HG02759 (cell line): ENCODE measurements at regions not wholly inside any gene's neighbourhood (a gene's known extent, or its start where the extent isn't known, plus 50 kb on each side); places are given as distances from the start of the nearest gene placed in this dataset.
"Not testable (repeated sequence)": the region's sequence is repeated elsewhere in the genome, so short reads cannot be mapped to it uniquely, and the experiment has no call there.

Experiments used
- ATAC-seq: cut with Tn5 transposase; IDR thresholded peaks from one replicate; pipeline ENCODE4 v1.9.1; 2021; ENCODE audit warnings: mild to moderate bottlenecking, moderate library complexity; ENCODE audit not compliant: unreplicated experiment

DNA sequence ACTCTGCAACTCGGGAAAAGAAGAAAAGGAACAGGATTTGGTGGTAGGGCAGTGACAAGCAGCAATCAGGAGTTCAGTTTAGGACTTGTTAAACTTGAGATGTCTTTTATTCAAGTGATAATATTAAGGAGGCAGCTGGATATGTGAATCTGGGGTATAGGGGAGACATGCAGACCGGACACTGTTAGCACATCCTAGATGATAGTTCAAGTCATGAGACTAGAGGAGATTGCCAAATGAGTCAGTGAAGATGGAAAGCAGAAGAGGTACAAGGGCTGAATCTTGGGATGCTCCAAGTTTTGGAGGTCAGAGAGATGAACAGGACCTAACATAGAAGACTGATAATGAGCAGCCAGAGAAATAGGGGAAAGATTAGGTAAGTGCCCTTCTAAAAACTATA lies 69.5 kb upstream of the PSME4 start:
- no peak for ATAC-seq

DNA sequence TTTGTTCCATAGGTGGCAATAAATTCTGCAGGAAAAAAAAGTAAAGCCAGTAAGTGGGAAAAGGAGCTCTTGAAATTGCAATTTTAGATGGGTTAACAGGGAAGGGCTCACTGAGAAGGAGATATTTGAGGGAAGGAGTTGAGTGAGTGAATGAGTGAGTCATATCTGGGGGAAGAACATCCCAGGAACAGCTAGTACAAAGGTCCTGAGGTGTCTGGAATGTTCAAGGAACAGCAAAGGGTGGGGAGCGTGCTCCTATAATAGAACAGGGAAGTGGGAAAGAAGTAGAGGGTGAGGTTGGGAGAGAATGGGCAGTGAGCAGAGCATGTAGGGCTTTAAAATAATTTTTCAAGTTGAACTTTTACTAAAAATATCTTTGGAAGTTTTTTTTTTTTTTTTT lies 68.0 kb upstream of the PSME4 start:
- no peak for ATAC-seq

DNA sequence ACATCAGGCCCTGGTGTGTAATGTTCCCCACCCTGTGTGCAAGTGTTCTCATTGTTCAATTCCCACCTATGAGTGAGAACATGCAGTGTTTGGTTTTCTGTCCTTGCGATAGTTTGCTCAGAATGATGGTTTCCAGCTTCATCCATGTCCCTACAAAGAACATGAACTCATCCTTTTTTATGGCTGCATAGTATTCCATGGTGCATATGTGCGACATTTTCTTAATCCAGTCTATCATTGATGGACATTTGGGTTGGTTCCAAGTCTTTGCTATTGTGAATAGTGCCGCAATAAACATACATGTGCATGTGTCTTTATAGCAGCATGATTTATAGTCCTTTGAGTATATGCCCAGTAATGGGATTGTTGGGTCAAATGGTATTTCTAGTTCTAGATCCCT lies 60.5 kb upstream of the PSME4 start:
- ATAC-seq = not testable (repeated sequence)

DNA sequence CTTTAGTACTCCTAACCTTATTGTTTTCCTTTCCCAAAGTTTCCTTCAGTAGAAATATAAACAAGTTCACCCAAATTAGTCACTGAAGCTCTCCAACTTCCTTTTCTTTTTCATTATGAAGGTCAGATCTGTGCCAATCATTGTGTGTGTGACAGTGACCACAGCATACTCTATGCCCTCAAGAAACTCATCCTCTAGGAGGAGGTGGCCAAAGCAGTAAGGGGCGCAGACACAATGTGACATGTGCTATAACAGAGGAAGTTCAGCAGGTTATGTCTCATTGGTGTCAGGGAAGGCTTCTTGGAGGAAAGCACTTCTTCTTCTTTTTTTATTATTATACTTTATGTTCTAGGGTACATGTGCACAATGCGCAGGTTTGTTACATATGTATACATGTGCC lies 60.0 kb upstream of the PSME4 start:
- no peak for ATAC-seq

DNA sequence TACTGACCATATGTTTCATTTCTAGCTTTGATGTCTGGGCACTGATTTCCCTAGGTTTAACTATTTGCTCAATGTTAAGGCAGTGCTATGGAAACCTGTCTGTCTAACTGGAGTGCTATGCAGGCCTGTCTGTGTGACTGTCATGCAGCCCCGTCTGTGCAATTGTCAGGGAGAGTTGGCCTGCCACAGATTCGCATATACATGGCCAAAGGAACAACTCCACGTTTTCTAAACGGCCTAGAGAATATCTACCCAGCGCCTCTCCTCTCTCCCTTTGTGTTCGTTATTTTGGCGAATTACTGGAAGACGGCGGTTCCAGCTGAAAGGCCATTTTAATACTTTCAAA lies 59.6 kb upstream of the PSME4 start:
- ATAC-seq = no peak

DNA sequence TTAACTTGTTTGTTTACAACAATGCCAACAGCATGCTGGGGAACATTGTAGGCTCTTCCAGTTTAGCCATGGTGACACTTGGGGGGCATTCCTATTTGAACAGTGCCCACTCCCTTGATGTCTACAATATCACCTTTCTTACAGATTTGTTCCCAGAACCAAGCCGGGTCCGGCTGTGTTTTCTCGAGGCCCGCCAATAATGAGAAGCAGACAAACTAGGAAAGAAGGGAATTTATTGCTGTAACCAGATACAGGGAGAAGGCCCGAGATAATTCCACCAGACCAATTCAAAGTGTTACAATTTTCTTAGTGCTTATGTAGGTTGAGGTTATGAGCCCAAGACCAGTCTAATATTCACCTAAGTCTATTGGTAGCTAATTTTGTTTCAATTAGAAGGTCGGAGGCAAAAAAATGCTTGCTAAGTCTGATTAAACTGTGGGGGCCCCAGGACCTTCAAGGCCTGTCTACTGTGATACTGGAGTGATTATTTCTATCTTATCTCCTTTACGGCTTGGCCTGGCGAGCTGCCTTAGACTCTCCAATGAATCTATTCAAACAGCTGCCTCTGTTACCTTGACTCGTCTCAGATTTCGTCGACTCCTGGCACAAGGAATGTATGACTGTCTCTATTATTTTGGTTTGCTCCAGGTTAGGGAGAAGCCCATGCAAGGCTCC lies 59.1 kb upstream of the PSME4 start:
- ATAC-seq = no peak

DNA sequence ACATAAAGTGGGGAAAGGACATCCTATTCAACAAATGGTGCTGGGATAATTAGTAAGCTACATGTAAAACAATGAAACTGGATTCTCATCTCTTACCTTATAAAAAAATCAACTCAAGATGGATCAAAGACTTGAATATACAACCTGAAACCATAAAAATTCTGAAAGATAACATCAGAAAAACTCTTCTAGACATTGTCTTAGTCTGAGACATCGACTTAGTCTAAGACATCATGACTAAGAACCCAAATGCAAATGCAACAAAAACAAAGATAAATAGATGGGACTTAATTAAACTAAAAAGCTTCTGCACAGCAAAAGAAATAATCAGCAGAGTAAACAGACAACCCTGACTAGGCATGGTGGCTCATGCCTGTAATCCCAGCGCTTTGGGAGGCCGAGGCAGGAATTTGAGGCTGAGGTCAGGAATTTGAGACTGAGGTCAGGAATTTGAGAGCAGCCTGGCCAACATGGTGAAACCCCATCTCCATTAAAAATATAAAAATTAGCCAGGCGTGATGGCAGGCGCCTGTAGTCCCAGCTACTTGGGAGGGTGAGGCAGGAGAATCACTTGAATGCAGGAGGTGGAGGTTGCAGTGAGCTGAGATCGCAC lies 54.8 kb upstream of the PSME4 start:
- not testable (repeated sequence) for ATAC-seq

DNA sequence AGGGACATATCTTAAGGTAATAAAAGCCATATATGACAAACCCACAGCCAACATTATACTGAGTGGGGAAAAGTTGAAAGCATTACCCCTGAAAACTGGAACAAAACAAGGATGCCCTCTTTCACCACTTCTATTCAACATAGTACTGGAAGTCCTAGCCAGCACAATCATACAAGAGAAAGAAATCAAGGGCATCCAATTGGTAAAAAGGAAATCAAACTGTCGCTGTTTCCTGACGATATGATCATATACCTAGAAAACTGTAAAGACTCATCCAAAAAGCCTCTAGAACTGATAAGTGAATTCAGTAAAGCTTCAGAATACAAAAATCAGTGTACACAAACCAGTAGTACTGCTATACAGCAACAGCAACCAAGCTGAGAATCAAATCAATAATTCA lies 53.8 kb upstream of the PSME4 start:
- no peak for ATAC-seq

DNA sequence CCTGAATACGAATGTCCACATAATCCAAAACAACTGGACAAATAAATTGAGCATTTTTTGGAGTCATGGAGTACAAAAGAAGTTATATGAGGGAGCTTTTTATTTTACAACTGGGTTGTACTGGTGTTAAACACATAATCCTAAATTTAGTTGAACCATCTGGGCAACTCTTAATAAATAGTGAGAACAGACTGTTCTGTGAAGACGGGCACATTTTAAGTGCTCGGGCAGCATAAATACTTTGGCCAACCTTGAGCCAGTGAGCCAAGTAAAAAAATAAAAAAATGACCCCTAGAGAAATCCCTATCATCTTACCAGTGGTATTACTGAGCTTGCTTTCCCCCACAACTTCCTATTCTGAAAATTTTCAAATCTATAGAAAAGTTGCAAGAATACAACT lies 50.9 kb upstream of the PSME4 start:
- ATAC-seq = no peak

DNA sequence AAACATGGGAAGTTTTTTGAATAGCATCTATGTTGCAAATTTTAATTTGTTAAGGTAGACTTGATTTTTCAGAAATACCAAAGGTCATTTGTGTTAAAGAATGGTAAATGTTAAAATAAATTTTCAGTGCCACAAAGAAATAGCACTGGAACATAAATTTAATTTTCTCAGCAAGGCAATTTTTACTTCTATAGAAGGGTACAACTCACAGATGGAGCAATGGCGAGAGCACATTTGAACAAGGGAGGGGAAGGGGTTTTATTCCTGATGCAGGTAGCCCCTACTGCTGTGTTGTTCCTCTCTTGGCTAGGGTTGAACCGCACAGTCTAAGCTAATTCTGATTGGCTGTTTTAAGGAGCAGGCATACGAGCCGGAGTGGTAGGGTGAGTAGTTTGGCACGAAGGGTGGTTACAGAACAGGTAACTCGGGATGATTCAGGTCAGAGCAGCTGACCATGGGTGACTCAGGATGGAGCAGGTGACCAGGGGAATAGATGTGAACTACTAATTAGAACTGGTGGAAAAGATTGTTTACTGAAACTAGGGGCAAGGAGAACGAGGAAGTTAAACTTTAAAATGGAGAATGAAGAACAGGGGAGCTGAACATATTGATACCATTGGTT lies 50.1 kb upstream of the PSME4 start:
- no peak for ATAC-seq
